DND-41 (cell line): ENCODE measurements at regions not wholly inside any gene's neighbourhood (a gene's known extent, or its start where the extent isn't known, plus 50 kb on each side); places are given as distances from the start of the nearest gene placed in this dataset.

Experiments used
- CTCF ChIP-seq: IDR thresholded peaks from 2 replicates; pipeline ENCODE4 v1.5.1; 2012; ENCODE audit warnings: borderline replicate concordance, low read length, moderate library complexity, mild to moderate bottlenecking; ENCODE audit not compliant: poor library complexity, severe bottlenecking; ENCODE audit errors: extremely low read depth
- EZH2 ChIP-seq: IDR thresholded peaks from 3 replicates; pipeline ENCODE4 v1.6.1; 2012; ENCODE audit warnings: borderline replicate concordance, low read depth, mild to moderate bottlenecking, moderate library complexity, low read length, inconsistent platforms; ENCODE audit not compliant: severe bottlenecking

DNA sequence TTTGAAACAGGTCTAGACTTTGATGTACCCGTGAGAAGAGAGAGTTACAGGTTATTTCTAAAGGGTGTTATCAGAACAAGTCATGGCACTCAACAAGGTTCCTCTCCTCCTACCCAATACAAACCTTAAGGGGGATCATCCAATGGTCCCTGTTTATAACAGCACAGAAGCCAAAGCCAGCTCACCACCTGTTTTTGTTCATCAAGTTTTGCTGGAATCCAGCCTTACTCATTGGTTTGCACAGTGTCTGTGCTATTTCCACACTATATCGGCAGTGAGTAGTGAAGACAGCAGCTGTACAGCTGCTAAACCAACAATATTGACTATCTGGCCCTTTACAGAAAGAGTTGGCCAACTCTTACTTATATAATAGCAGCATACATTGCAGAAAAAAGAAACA lies 262.1 kb upstream of the STS start:
- TF ChIP-seq CTCF (no peak), EZH2 (no peak)
